ENCODE measurements at regions not wholly inside any gene's neighbourhood (a gene's known extent, or its start where the extent isn't known, plus 50 kb on each side); places are given as distances from the start of the nearest gene placed in this dataset.

DNA sequence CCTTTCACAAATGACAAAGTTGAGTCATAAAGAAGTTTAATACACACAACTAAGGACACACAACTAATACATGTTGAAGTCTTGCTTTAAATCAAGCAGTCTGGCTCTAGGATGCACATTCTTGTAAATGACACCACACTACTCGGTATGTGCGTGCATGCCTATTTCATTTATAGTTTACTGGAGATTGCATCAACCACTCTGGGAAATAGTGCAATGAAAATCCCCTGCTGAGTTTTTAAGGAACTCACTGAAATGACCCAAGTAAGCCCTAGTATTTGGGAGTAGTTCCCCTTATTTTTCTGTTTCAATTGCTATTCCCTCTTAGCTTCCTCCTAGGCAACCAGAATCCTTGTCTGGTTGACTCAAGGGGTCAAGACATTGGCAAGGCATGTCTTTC lies 160.2 kb upstream of the LARGE1 start:
- TF ChIP-seq POLR2A (IDR thresholded peaks at IDR 0.05) = no peak
- TF ChIP-seq, protein P1, sequence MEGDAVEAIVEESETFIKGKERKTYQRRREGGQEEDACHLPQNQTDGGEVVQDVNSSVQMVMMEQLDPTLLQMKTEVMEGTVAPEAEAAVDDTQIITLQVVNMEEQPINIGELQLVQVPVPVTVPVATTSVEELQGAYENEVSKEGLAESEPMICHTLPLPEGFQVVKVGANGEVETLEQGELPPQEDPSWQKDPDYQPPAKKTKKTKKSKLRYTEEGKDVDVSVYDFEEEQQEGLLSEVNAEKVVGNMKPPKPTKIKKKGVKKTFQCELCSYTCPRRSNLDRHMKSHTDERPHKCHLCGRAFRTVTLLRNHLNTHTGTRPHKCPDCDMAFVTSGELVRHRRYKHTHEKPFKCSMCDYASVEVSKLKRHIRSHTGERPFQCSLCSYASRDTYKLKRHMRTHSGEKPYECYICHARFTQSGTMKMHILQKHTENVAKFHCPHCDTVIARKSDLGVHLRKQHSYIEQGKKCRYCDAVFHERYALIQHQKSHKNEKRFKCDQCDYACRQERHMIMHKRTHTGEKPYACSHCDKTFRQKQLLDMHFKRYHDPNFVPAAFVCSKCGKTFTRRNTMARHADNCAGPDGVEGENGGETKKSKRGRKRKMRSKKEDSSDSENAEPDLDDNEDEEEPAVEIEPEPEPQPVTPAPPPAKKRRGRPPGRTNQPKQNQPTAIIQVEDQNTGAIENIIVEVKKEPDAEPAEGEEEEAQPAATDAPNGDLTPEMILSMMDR (IDR thresholded peaks at IDR 0.05) = no peak

Measured in heart left ventricle (tissue), 13 donors.